ENCODE measurements at regions not wholly inside any gene's neighbourhood (a gene's known extent, or its start where the extent isn't known, plus 50 kb on each side); places are given as distances from the start of the nearest gene placed in this dataset.
"Not testable (repeated sequence)": the region's sequence is repeated elsewhere in the genome, so short reads cannot be mapped to it uniquely, and the experiment has no call there.

DNA sequence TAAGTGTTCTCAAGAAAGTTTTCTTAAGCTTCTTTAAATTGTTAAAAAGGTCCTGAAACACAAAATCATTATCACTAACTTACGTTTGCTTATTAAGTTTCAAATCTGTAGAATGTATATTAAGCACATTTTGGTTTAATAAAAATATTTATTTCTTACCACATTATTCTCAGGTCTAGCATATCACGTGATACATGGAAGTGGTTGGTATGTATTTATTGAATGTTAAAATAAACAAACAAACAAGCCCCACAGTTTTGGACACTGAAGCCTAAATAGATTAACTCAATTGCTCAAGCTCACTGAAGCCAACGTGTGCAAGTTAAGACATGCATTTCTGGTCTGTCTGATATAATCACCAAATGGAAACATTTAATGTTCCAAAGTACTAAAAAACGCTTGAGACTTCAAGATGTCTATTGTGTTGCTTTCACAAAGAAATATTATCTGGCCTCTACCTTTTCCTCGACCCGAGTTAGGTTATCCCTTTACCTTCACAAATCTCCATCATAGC, 1136.9 kb downstream of the TAF11L14 start:
- Mint-ChIP-seq H3K27me3 (ENCODE audit: low read depth) (peaks cover 7% of the 10 kb centered on the region), H3K4me3 (no peak overlapping the region), H3K36me3 (ENCODE audit: low read depth) (no peaks in the 10 kb centered on the region), H3K9me3 (ENCODE audit: insufficient read depth) (no peaks in the 10 kb centered on the region), H3K27ac (no peak overlapping the region), H3K4me1 (ENCODE audit: low read depth) (no peaks in the 10 kb centered on the region)
- DNase-seq: no peak
- ChIA-PET POLR2A (interaction anchor here (0.6 kb wide), 1 partner anchor 19 kb away, joined by 3 read pairs; no protein-coding TSS in a partner anchor), CTCF (no interaction called here)
- no peak for ATAC-seq

GRCh38 chr5:18772475-18772874, 1138.2 kb downstream of the TAF11L14 start:
- Mint-ChIP-seq H3K27me3 (ENCODE audit: low read depth) (peaks cover 7% of the 10 kb centered on the region), H3K9me3 (ENCODE audit: insufficient read depth) (no peaks in the 10 kb centered on the region), H3K4me3 (no peak overlapping the region), H3K36me3 (ENCODE audit: low read depth) (no peaks in the 10 kb centered on the region), H3K4me1 (ENCODE audit: low read depth) (no peaks in the 10 kb centered on the region), H3K27ac (no peak overlapping the region)
- POLR2A ChIA-PET: no interaction called here
- no peak for DNase-seq
- CTCF ChIA-PET: no interaction called here
- no peak for ATAC-seq

DNA sequence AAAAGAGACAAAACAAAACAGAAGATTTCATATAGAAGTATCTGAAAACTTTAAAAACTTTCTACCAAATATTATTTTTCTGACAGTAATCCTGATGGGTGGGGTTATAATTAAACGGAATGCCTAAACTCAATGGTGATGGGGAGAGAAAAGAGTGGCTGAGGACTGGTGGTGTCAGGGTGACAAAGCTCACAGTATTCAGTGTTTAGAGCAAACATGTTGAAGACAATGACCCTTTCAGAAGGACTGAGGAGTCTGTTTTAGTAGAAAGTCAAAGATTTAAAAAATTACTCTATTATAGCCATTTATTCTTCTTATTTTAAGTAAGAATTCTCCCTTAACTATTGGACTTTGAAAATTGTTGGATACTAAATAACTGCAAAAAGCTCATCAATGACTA, 1144.0 kb downstream of the TAF11L14 start:
- ATAC-seq (no peak), DNase-seq (no peak)
- Mint-ChIP-seq H3K27ac (no peak overlapping the region), H3K36me3 (ENCODE audit: low read depth) (no peaks in the 10 kb centered on the region), H3K4me1 (ENCODE audit: low read depth) (no peaks in the 10 kb centered on the region), H3K27me3 (ENCODE audit: low read depth) (peaks cover 2% of the 10 kb centered on the region), H3K9me3 (ENCODE audit: insufficient read depth) (no peaks in the 10 kb centered on the region), H3K4me3 (no peak overlapping the region)
- CTCF ChIA-PET: no interaction called here
- POLR2A ChIA-PET: no interaction called here

- Mint-ChIP-seq H3K36me3 (ENCODE audit: low read depth) (no peaks in the 10 kb centered on the region), H3K4me1 (ENCODE audit: low read depth) (no peaks in the 10 kb centered on the region), H3K27ac (no peak overlapping the region), H3K9me3 (ENCODE audit: insufficient read depth) (no peaks in the 10 kb centered on the region), H3K4me3 (no peak overlapping the region), H3K27me3 (ENCODE audit: low read depth) (no peaks in the 10 kb centered on the region)
- ATAC-seq (no peak), DNase-seq (no peak)
- POLR2A ChIA-PET: interaction anchor here (0.6 kb wide), 1 partner anchor 541 kb away, joined by 3 read pairs; no protein-coding TSS in a partner anchor
- CTCF ChIA-PET: no interaction called here
Observed at GRCh38 chr5:18789218-18789998, 1155.1 kb downstream of the TAF11L14 start.

GRCh38 chr5:18792145-18792544, 1157.9 kb downstream of the TAF11L14 start:
- Mint-ChIP-seq H3K4me3 (no peak overlapping the region), H3K27me3 (ENCODE audit: low read depth) (no peaks in the 10 kb centered on the region), H3K27ac (no peak overlapping the region), H3K9me3 (ENCODE audit: insufficient read depth) (no peaks in the 10 kb centered on the region), H3K36me3 (ENCODE audit: low read depth) (no peaks in the 10 kb centered on the region), H3K4me1 (ENCODE audit: low read depth) (no peaks in the 10 kb centered on the region)
- ChIA-PET POLR2A (no interaction called here), CTCF (no interaction called here)
- DNase-seq: no peak
- no peak for ATAC-seq

DNA sequence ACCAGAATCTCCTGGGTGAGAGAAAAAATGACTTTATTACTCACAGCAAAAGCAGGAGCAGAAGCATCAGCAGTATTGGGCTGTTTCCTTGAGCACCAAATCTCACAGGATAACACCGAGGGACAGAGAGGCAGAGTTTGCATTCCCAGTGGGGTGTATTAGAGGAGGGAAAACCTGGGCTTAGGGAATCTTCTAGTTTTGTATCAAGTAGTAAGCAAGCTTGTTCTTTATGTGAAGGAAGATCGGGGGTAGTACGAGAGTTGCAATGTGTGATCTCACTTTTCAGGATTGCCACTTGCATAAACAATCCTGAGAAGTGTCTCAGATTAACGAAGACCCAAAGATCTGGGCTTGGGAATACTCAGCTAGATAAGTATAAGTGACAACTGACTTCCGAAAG, 1163.0 kb downstream of the TAF11L14 start:
- DNase-seq (no peak), ATAC-seq (no peak)
- H3K36me3 Mint-ChIP-seq (ENCODE audit: low read depth): no peaks in the 10 kb centered on the region
- no peaks in the 10 kb centered on the region for H3K4me1 Mint-ChIP-seq (ENCODE audit: low read depth)
- no peaks in the 10 kb centered on the region for H3K27me3 Mint-ChIP-seq (ENCODE audit: low read depth)
- H3K27ac Mint-ChIP-seq: no peak overlapping the region
- no peaks in the 10 kb centered on the region for H3K9me3 Mint-ChIP-seq (ENCODE audit: insufficient read depth)
- no peak overlapping the region for H3K4me3 Mint-ChIP-seq
- CTCF ChIA-PET: no interaction called here
- POLR2A ChIA-PET: no interaction called here

DNA sequence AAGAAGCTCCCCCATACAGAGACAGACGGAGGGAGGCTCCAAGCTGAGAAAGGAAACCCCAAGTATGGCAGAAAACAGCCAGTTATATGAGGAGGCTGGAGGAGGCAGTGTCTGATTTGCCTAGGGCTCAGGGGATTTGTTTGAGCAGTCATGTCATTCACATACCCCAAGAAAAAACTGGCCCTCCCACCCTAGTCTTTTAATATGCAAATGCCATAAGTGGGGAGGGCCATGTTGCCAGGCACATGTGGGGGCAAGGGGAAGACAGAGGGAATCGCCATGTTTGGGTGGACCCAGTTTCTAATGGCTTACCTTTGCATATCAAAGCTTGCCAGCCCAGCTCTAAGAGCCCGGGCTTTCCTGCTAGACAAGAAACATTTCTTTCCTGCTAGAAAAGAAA, 1163.8 kb downstream of the TAF11L14 start:
- Mint-ChIP-seq H3K27me3 (ENCODE audit: low read depth) (no peaks in the 10 kb centered on the region), H3K4me3 (no peak overlapping the region), H3K9me3 (ENCODE audit: insufficient read depth) (no peaks in the 10 kb centered on the region), H3K4me1 (ENCODE audit: low read depth) (no peaks in the 10 kb centered on the region), H3K36me3 (ENCODE audit: low read depth) (no peaks in the 10 kb centered on the region), H3K27ac (no peak overlapping the region)
- DNase-seq: no peak
- CTCF ChIA-PET: interaction anchor here (0.9 kb wide), 1 partner anchor 100 kb away, joined by 3 read pairs; no protein-coding TSS in a partner anchor
- ATAC-seq: no peak
- POLR2A ChIA-PET: no interaction called here

DNA sequence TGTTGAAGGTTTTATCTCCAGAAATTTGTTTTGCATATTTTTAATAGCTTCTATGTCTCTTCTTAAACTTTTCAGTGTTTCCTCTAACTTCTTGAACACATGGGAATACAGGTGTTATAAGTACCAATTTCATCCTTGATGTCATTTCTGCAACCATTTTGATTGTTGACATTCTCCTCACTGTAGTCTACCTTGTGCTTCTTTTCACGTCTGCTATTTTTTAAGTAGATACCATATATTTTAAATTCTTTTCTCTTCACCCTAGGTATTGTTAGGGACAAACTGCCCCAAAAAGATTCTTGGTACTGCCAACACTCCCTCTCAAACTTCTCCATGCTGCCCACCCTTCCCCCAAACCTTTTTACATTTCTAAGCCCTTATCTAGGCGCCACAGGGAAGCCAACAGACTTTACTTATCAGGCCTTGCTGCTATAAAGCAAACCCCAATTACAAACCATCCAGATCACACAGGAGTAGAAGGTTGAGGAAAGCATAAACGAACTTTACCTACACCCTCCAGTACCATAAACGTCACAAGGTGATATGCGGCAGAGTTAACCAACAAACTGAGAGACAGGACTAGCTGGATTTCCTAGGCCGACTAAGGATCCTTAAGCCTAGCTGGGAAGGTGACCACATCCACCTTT, 1165.3 kb downstream of the TAF11L14 start:
- Mint-ChIP-seq H3K4me3 (no peak overlapping the region), H3K27ac (no peak overlapping the region), H3K27me3 (ENCODE audit: low read depth) (no peaks in the 10 kb centered on the region), H3K36me3 (ENCODE audit: low read depth) (no peaks in the 10 kb centered on the region), H3K9me3 (ENCODE audit: insufficient read depth) (no peaks in the 10 kb centered on the region), H3K4me1 (ENCODE audit: low read depth) (no peaks in the 10 kb centered on the region)
- ChIA-PET CTCF (no interaction called here), POLR2A (no interaction called here)
- DNase-seq: no peak
- ATAC-seq: no peak

GRCh38 chr5:18800293-18801025, 1166.2 kb downstream of the TAF11L14 start:
- Mint-ChIP-seq H3K9me3 (ENCODE audit: insufficient read depth) (no peaks in the 10 kb centered on the region), H3K27ac (no peak overlapping the region), H3K27me3 (ENCODE audit: low read depth) (no peaks in the 10 kb centered on the region), H3K4me1 (ENCODE audit: low read depth) (no peaks in the 10 kb centered on the region), H3K36me3 (ENCODE audit: low read depth) (no peaks in the 10 kb centered on the region), H3K4me3 (no peak overlapping the region)
- POLR2A ChIA-PET: no interaction called here
- DNase-seq: no peak
- ATAC-seq: no peak
- CTCF ChIA-PET: no interaction called here

DNA sequence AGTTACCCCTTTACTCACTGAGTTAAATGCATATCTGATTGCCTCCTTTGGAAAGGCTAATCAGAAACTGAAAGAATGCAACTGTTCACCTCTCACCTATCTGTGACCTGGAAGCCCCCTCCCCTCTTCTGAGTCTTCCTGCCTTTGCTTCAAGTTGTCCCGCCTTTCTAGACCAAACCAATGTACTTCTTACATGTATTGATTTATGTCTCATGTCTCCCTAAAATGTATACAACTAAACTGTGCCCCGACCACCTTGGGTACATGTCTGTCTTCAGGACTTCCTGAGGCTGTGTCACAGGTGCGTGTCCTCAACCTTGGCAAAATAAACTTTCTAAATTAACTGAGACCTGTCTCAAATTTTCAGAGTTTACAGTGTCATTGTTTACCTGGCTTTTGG, 1167.2 kb downstream of the TAF11L14 start:
- H3K36me3 Mint-ChIP-seq (ENCODE audit: low read depth): not testable (repeated sequence)

DNA sequence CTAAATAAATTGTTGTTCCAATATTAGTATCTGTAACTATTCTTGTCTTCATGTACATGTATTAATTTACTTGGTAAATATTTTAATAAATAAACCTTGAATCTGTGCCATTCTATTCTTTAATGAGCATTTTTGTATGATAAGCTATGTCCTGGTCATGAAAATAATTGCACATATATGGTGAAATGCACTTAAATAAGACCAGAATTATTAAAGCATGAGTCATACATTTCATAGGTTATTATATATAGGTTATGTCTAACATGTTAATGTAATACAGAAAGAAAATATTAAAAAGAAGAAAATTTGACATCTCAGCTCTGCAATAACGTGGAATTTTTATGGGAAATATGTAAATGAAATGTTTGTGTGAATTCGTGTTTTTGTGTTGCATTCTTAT, 1168.1 kb downstream of the TAF11L14 start:
- no peak overlapping the region for H3K27ac Mint-ChIP-seq
- ChIA-PET CTCF (no interaction called here), POLR2A (no interaction called here)
- H3K4me3 Mint-ChIP-seq: no peak overlapping the region
- H3K9me3 Mint-ChIP-seq (ENCODE audit: insufficient read depth): no peaks in the 10 kb centered on the region
- H3K4me1 Mint-ChIP-seq (ENCODE audit: low read depth): no peaks in the 10 kb centered on the region
- ATAC-seq: no peak
- no peak for DNase-seq
- H3K36me3 Mint-ChIP-seq (ENCODE audit: low read depth): no peaks in the 10 kb centered on the region
- H3K27me3 Mint-ChIP-seq (ENCODE audit: low read depth): no peaks in the 10 kb centered on the region

More for the DNA sequence above, 1167.2 kb downstream of the TAF11L14 start:
- H3K27ac Mint-ChIP-seq; ATAC-seq; H3K27me3 Mint-ChIP-seq (ENCODE audit: low read depth); H3K9me3 Mint-ChIP-seq (ENCODE audit: insufficient read depth); H3K4me1 Mint-ChIP-seq (ENCODE audit: low read depth); CTCF ChIA-PET; H3K4me3 Mint-ChIP-seq; POLR2A ChIA-PET; DNase-seq: not testable (repeated sequence)

GRCh38 chr5:18805376-18805775, 1171.1 kb downstream of the TAF11L14 start:
- Mint-ChIP-seq H3K27me3 (ENCODE audit: low read depth) (no peaks in the 10 kb centered on the region), H3K9me3 (ENCODE audit: insufficient read depth) (no peaks in the 10 kb centered on the region), H3K27ac (no peak overlapping the region), H3K4me1 (ENCODE audit: low read depth) (no peaks in the 10 kb centered on the region), H3K36me3 (ENCODE audit: low read depth) (no peaks in the 10 kb centered on the region), H3K4me3 (no peak overlapping the region)
- POLR2A ChIA-PET: no interaction called here
- CTCF ChIA-PET: no interaction called here
- DNase-seq: no peak
- no peak for ATAC-seq

Measured in activated CD8-positive, alpha-beta T cell treated with anti-CD3 and anti-CD28 coated beads, Interleukin-2, amount 10 ng/mL, durations not matched to agents 7 days and 5 days (primary cell).